ENCODE measurements at regions not wholly inside any gene's neighbourhood (a gene's known extent, or its start where the extent isn't known, plus 50 kb on each side); places are given as distances from the start of the nearest gene placed in this dataset.
A peak's percentile ranks its signal among the peaks of the same experiment; 100 is the strongest.
"Not testable (repeated sequence)": the region's sequence is repeated elsewhere in the genome, so short reads cannot be mapped to it uniquely, and the experiment has no call there.

- no peak for DNase-seq
Observed at GRCh38 chr17:34472363-34472762, 107.0 kb upstream of the TMEM132E start.

GRCh38 chr17:34471278-34471677 is 108.1 kb upstream of the TMEM132E start:
- not testable (repeated sequence) for DNase-seq

DNA sequence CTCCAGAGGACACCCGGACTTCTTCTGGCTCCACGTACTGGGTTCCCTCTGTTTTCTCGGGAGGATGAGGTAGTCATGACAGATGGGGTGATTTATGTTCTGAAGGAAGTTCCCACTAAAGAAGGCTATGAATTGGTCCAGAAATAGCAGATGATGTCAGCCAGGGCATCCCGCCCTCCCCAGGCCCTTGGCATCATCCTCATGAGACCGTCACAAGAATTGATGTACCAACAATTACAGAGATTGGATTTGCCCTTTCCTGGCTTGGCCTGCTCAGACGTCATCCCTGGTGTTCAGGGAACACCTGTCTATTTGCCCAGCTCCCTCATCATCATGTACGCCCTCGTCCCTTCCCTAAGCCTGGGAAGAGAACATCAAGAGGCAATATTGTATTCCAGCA is 102.8 kb upstream of the CCL1 start:
- no peak for DNase-seq

DNA sequence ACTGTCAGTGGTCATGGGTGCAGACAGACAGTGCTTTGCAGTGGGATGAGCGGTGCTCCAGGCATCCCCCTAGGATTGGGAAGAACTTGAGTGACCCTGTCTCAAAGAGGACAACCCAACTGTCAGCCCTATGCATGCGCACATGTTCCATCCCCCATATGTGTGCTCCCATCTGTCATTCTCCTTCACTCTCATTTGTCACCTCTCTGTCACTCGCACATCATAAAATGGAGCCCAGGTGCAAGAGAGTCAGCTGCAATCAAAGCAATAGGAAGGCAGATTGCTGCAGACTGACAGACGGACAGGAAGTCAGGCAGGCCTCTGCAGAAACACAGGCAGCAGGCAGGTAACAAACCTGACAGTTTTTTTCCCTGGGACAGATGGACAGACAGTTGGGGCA is 101.8 kb upstream of the CCL1 start:
- DNase-seq, result peak; percentile 38

- no peak for DNase-seq
Observed at GRCh38 chr17:34458266-34458665, 95.2 kb upstream of the CCL1 start.

DNA sequence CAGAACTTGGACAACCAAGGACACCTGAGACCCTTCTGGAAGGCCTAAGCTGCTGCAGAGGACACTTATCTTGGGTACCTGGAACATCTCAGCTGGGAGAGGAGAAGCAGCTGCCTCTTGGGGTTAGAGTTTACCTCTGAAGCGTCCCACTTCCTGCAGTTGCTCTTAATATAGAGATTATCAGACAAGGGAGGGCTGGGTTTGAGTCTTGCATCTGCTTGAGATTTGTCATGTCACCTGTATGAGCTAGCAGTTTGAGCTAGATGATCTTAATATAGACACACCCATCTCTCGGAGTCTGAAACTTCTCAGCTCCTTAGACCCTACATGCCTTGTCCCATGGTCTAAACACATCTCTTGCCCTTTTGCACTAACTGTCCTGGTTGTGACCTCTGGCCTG is 93.1 kb upstream of the CCL1 start:
- DNase-seq, result no peak

DNA sequence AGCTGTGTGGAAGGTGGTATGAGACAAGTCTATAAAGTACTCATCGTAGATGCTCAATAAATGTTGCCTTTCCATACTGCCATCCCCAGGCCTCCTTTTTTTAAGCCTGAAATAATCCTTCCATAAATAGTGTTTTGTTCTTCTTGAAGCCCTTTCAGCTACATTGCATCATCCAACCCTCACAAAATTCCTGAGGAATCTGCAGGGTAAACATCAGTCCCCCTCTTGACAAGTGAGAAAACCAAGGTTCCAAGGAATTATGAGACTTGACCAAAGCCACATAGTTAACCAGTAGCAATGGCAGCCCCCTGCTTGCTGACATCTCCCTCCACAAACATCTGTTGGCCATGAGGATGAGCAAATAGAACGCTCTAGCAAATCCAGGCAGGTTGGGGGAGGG is 89.7 kb upstream of the CCL1 start:
- DNase-seq, result no peak

DNA sequence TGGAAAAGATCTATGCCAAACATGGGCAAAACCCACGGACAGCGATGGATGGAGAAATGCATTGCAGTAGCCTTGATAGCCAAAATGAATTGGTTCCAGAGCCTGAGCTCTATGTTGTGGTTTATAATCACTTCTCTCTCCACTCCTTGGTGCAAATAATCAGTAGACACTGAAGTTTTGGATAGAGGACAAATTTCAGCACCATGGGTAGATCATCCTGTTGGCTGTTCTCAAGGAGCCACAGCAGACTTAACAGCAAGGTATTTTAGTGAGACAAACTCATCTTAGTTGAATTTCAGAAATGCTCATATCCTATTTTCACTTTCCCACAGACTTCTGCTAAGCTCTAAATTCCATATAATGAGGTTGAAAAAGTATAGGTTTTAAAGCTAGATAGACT is 88.3 kb upstream of the CCL1 start:
- no peak for DNase-seq

DNA sequence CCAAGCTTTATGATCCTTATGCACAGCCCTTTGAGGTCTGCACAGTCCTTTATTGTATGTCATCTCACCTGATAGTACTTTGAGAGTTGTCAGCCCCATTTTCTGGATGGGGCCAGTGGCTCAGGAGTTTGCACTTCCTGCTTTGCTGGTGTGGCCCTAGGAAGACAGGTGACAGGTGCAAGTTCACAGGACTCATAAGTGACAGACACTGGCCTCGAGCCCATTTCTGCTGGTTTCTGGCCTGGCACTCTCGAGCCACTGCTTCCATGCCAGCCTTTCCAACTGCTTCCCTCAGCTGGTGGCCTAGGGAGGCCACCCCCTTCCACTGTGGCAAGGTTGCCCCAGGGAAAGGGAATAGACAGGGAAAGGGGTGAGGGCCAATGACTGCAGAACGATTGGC is 84.4 kb upstream of the CCL1 start:
- no peak for DNase-seq

DNA sequence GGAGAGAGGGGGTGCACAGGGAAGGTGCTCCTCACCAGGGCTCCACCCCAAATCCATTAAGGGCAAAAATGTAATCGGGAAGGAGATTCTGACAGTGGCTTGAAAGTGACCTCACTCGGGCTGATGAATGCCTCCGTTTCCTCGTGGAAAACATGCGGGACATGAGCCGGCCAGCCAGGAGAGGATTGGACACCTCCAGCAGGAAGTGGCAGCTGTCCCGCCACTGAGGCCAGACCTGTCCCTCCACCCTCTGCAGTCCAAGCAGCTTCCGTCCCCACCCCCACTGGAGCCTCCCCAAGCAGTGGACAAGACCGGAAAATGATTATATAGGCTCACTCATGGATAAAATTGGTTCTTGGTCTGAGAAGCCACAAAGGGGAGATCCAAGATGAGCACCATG is 82.1 kb upstream of the CCL1 start:
- DNase-seq, result no peak

DNA sequence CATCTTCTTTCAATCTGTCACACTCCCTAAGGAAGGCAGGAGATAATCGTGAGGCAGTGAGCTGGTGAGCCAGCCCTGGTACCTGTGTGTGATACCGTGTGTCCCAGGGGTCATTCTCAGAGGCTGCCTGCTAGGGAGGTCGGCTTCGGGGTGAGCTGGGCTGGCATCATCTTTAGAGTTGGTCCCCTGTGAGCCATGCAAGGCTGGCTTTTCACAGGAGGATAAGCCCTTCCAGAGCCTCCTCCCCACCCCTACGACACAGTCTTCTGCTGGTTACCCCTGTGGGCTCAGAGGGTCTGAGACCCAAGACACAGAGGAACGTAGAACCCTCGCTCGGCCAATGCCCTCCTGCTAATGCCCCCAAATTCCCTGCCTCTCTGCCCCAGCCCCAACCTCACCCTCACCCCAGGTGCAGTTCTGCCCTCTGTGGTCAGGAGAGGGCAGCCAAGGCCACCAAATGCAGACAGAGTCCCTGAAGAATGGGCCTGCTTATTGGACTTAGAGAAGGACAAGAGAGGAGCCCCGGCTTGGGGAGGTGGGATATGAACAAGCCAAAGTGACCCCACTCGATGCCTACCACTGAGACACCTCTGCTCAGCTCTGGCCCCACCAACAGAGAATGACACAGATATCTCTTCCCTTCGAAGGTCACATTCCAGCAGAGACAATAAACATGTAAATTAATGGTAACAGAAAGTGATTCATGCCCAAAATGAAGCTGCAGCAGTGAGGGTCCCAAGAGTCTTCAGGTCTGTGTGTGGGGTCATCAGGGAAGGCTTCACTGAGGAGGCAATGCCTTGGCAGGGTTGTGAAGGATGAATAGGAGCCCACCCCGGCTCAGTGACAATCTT is 80.8 kb upstream of the CCL1 start:
- DNase-seq, result peak; percentile 11

DNA sequence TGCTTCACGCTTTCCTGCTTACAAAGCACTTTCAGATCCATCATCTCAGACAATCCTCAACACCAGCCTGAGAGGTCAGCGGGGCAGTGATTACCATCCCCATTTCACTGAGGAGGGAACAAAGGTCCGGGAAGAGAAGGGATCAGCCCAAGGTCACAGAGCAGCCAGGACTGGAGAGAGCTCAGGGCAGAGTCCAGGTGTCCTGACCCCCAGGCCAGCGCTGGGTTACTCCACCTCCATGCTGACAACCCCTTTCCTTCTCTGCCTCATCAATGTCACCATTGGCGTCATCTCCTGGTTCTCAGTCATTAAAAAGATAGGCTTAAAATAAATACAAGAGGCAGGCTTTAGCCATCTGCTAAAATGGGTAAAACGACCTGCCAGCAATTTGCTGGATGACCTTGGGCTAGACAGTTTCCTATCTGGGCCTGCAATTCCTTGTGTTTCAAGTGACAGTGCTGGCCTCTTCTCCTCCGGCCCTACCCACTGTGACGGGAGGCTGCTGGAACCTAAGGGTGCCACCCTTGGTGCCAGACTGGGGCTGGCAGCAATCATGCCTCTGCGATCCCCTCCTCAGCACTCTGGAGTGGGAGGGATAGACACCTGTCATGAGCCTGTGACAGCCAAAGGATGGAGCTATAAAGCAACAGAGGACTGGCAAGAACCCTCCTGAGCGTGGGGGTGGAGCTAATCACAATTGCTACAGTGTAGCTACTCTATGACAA is 79.5 kb upstream of the CCL1 start:
- no peak for DNase-seq

DNA sequence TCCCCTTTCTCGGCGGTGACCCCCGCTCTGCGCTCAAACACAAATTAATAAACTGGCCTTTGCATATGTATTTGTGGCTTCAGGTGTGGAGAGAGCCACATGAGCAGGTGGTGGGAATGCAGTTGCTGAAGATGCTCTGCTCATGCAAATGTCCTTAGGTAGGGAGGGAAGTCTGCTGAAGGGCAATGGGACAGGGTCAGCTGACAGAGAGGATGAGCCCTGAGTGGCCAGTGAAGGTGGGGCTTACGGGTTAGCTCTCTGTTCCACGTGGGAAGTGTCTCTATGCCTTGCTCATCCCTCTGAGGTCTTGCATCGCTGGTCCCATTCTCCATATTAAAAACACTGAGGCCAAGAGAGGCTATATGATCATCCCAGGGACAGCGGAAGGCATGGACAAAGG is 74.2 kb upstream of the CCL1 start:
- no peak for DNase-seq

GRCh38 chr17:34436607-34437006 is 73.6 kb upstream of the CCL1 start:
- DNase-seq, result no peak

DNA sequence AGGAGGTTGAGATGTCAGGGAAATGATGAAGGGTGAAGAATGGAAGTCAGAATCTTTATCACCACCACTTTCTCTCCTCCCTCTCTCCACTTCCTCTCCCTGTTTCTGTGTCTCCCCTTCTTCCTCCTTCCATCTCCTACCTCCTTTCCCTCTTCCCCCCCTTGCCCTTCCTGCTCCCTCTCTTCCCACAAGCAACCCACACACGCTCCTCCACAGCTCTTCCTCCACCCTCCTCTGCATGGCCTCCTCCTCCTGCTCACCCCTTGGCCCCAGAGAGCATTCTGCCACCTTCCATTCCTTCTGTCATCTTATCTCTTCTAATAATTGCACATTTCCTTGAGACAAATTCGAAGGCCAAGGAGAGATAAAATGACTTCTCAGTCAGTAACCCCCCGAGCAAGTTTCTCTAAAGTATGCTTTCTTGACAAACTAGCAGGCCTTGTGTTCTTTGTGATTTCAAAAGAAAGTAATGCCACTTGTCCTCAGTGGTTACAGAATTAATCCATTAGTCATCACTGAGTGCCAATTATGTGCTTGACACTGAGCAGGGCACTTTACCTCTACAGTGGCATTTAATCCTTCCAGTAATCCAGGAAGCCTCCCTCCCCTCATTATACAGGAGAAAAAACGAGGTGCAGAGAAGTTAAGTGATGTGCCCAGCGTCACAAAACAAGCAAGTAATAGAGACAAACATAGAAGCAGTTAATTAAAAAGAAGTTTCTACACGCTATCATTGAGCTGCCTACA is 72.3 kb upstream of the CCL1 start:
- DNase-seq, result no peak

DNA sequence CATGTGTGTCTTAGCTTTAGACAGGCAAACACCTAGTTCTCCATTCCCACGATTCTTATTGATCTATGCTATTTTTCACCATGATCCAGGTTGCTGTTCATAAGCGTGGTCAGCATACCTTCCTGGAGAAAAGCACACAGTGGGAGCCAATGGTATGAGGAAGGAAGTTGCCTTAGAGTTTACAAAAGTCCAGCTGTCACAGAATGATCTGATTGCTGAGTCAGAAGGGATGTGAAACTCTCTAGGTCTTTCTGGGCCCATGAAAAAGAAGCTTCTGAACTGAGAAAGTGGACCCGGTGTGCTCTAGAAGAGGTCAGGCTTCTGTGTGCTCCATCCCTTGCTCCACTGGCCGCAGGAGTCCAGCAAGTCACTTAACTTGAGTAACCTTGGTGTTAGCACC is 71.0 kb upstream of the CCL1 start:
- DNase-seq, result no peak

- peak; percentile 4 for DNase-seq
Observed at GRCh38 chr17:34424814-34425491, 61.9 kb upstream of the CCL1 start.

DNA sequence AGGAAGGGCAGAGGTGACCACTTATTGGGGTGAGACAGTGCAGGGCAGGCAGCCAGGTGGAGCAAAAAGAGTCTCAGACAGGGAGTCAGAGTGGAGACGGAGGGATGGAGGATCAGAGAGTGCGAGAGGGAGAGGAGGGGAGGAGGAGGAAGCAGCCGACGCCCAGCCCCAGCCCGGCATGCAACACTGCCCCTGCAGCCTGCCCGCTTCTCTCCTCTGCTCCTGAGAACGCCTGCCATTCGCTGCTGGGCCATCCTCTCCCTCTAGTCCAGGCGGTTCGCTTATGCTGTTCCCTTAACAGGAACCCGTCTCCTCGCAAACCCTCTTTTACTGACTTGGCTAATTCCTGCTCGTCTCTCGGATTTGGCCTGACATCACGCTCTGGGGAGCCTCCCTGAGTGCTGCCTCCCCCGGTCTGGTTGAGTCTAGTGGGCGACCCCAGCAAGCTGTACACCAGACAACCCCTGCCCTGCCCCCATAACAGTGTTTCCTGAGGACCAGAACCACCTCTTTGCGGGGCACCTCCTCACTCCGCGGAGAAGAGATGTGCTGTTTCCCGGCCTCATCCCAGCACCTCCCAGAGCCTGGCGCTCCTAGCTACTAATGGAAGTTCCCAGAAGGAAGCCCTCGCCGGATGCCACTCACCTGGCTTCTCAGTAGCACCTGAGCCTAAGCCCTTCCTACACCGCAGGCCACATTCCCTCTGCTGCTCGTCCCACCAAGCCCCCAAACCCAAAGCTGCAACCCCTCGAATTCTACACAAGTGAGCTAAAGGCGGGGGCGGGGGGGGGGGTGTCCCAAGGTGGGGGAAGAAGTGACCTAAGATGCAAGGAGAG is 61.2 kb upstream of the CCL1 start:
- no peak for DNase-seq

DNA sequence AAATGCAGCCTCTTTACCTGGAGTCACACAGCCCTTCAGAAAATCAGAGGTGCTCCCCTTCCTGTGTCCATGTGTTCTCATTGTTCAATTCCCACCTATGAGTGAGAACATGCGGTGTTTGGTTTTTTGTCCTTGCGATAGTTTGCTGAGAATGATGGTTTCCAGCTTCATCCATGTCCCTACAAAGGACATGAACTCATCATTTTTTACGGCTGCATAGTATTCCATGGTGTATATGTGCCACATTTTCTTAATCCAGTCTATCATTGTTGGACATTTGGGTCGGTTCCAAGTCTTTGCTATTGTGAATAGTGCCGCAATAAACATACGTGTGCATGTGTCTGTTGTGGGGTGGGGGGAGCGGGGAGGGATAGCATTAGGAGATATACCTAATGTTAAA is 60.3 kb upstream of the CCL1 start:
- DNase-seq, result not testable (repeated sequence)

- DNase-seq, result no peak
Observed at GRCh38 chr17:34420900-34421299, 57.9 kb upstream of the CCL1 start.

DNA sequence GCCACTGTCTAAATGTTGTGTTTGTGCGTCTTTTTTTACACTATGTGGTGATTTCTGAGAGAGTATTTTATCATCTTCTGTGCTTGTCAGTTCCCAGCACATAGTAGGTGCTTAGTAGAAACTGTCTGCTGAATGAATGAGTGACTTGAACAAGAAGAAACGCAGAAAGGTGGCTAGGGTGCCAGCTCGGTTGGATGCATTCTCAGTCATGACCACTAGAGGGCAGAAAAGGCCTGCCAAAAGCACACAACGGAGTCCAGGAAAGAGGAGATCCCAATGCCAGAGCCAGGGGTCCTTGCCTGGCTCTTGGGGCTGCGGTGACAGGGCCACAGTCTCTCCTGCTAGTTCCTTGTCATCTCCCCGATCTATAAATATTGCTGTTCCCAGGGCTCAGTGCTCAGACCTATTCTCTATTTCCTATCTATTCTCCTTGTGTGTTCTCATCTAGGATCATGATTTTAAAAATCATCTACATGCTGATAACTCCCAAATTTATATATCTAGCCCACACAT is 57.3 kb upstream of the CCL1 start:
- DNase-seq, result peak; percentile 72

DNA sequence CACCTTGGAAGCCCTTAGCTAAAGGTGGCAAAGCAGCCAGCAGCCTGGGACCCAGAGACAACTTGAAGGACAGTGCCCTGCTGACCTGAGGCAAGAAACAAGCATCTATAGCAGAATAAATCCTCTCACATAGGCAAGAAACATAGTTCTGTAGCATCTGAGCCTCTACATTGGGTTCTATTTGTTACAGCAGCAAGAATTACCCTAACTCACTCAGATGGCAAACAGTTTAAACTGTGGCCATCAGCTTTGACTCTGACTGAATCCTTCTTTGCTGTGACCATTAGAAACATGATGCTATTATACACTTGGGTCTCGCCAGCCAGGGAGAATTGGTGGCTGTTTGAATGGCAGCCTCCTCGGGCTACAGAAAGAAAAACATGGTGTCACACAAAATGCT is 53.1 kb upstream of the CCL1 start:
- no peak for DNase-seq
